A673 (cell line): ENCODE measurements at regions not wholly inside any gene's neighbourhood (a gene's known extent, or its start where the extent isn't known, plus 50 kb on each side); places are given as distances from the start of the nearest gene placed in this dataset.

ENCODE experiments used
- EZH2 ChIP-seq: fragments of 200-600 bp; sonication (generic); IDR thresholded peaks from 2 replicates; pipeline ENCODE4 v1.6.1; 2017; ENCODE audit warnings: borderline replicate concordance, low read depth, mild to moderate bottlenecking, mixed read lengths, antibody characterized with exemption, low read length; ENCODE audit not compliant: poor library complexity, severe bottlenecking
- TF ChIP-seq, protein P1 (sequence below): fragments of 300-800, 200-600 bp; sonication (generic); conservative IDR thresholded peaks from 2 replicates; pipeline ENCODE4 v1.5.1; 2017; ENCODE audit warnings: low read depth, mild to moderate bottlenecking, antibody characterized with exemption, low read length, moderate library complexity, mixed read lengths

DNA sequence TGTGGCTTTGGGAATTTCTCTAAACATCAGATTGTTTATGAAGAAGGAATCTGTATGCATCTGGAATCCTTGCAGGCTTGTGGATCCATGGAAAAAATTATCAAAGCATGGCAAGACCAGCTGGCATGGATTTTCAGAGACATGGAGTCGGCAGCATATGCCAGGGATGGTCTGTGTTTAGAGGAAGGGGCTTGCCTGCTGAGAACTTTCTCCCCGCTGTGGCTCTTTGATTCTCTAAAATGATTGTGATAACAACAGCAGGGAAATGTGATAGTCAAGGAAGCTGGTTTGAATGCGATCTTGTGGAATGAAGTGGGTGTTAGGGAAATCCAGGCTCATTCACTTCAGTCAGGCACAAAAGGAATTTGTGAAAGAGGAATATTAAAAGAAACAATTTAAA lies 245.7 kb upstream of the THRB start:
- TF ChIP-seq, protein P1, sequence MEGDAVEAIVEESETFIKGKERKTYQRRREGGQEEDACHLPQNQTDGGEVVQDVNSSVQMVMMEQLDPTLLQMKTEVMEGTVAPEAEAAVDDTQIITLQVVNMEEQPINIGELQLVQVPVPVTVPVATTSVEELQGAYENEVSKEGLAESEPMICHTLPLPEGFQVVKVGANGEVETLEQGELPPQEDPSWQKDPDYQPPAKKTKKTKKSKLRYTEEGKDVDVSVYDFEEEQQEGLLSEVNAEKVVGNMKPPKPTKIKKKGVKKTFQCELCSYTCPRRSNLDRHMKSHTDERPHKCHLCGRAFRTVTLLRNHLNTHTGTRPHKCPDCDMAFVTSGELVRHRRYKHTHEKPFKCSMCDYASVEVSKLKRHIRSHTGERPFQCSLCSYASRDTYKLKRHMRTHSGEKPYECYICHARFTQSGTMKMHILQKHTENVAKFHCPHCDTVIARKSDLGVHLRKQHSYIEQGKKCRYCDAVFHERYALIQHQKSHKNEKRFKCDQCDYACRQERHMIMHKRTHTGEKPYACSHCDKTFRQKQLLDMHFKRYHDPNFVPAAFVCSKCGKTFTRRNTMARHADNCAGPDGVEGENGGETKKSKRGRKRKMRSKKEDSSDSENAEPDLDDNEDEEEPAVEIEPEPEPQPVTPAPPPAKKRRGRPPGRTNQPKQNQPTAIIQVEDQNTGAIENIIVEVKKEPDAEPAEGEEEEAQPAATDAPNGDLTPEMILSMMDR = no peak
- no peak for TF ChIP-seq EZH2
